ENCODE measurements at regions not wholly inside any gene's neighbourhood (a gene's known extent, or its start where the extent isn't known, plus 50 kb on each side); places are given as distances from the start of the nearest gene placed in this dataset.

DNA sequence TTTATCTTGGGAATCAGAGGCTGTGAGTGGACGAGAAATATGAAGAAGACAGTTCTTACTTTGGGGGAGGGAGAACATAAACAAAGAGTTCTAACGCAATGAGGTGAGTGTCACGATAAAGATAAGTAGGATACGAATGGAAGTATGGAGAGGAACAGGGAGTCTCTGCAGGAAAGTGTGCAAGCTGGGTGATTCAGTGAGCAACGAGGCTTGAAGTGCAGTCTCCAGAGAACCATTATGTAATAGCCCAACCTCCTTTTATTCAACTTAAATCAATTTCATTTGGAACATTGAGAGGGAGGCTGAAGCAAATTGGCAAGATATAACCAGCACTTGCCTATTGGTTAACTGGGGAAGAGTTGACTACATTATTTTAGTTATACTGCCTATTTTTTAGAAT lies 99.3 kb upstream of the PLD5 start:
- H3K4me3 ChIP-seq = no peak overlapping the region
- TF ChIP-seq, protein P1, sequence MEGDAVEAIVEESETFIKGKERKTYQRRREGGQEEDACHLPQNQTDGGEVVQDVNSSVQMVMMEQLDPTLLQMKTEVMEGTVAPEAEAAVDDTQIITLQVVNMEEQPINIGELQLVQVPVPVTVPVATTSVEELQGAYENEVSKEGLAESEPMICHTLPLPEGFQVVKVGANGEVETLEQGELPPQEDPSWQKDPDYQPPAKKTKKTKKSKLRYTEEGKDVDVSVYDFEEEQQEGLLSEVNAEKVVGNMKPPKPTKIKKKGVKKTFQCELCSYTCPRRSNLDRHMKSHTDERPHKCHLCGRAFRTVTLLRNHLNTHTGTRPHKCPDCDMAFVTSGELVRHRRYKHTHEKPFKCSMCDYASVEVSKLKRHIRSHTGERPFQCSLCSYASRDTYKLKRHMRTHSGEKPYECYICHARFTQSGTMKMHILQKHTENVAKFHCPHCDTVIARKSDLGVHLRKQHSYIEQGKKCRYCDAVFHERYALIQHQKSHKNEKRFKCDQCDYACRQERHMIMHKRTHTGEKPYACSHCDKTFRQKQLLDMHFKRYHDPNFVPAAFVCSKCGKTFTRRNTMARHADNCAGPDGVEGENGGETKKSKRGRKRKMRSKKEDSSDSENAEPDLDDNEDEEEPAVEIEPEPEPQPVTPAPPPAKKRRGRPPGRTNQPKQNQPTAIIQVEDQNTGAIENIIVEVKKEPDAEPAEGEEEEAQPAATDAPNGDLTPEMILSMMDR (IDR thresholded peaks at IDR 0.05) = no peak
- TF ChIP-seq POLR2AphosphoS5 (IDR thresholded peaks at IDR 0.05) (no peak), EP300 (IDR thresholded peaks at IDR 0.05) (no peak), POLR2A (IDR thresholded peaks at IDR 0.05) (no peak)
- H3K27ac ChIP-seq = no peak overlapping the region
- no peaks in the 10 kb centered on the region for H3K4me1 ChIP-seq
- no peaks in the 10 kb centered on the region for H3K9me3 ChIP-seq
- no peaks in the 10 kb centered on the region for H3K27me3 ChIP-seq
- DNase-seq (no peak), ATAC-seq (ENCODE audit: low FRiP score in 2 of 2) (no peak)
- H3K36me3 ChIP-seq = no peaks in the 10 kb centered on the region
- WGBS, 2 donors = 48 to 53% methylated on average over 5 of the region's 5 CpGs

- Histone ChIP-seq H3K27me3 (no peaks in the 10 kb centered on the region), H3K9me3 (no peaks in the 10 kb centered on the region), H3K4me1 (no peaks in the 10 kb centered on the region), H3K36me3 (no peaks in the 10 kb centered on the region), H3K27ac (no peak overlapping the region), H3K4me3 (no peak overlapping the region)
- TF ChIP-seq, protein P1 (IDR thresholded peaks at IDR 0.05) = no peak
- TF ChIP-seq POLR2AphosphoS5 (IDR thresholded peaks at IDR 0.05) (no peak), POLR2A (IDR thresholded peaks at IDR 0.05) (no peak), EP300 (IDR thresholded peaks at IDR 0.05) (no peak)
- ATAC-seq (ENCODE audit: low FRiP score in 2 of 2) (no peak), DNase-seq (no peak)
- 51 to 53% methylated on average over 4 of the region's 4 CpGs for WGBS, 2 donors
Measured at GRCh38 chr1:242623119-242623518, 98.6 kb upstream of the PLD5 start.

DNA sequence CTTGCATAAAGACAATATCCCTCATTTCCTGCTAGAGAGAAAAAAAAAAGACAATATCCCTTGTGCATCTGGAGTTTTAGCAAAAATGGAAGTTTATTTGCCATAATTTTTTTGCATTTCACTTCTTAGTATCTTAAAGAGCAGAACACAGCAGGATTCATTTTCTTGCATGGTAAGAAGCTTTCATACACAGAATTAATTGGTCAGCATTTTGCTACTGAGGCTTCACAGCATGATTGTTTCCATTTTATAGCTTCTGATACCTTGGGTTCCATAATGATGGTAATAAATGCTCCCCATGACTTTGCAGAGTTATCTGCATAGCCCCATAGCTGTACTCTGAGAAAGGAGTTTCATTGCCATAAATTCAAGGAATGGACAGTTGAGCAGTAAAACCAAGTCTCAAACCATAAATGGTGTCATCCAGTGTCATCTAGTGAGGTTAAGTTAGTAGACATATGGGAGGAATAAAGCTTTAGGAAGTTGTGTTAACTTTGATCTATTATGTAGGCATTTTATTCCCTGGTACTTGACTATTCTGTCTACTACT lies 88.8 kb upstream of the PLD5 start:
- DNase-seq = no peak
- no peaks in the 10 kb centered on the region for H3K9me3 ChIP-seq
- H3K4me1 ChIP-seq = no peaks in the 10 kb centered on the region
- H3K27ac ChIP-seq = no peak overlapping the region
- no peaks in the 10 kb centered on the region for H3K36me3 ChIP-seq
- ATAC-seq (ENCODE audit: low FRiP score in 2 of 2) = no peak
- H3K27me3 ChIP-seq = no peaks in the 10 kb centered on the region
- TF ChIP-seq POLR2A (IDR thresholded peaks at IDR 0.05) = no peak
- TF ChIP-seq, protein P1 (IDR thresholded peaks at IDR 0.05) = no peak
- no peak for TF ChIP-seq POLR2AphosphoS5 (IDR thresholded peaks at IDR 0.05)
- TF ChIP-seq EP300 (IDR thresholded peaks at IDR 0.05) = no peak
- H3K4me3 ChIP-seq = no peak overlapping the region

GRCh38 chr1:242610209-242610608 lies 85.7 kb upstream of the PLD5 start:
- ATAC-seq (ENCODE audit: low FRiP score in 2 of 2) (no peak), DNase-seq (no peak)
- Histone ChIP-seq H3K4me3 (no peak overlapping the region), H3K36me3 (no peaks in the 10 kb centered on the region), H3K4me1 (no peaks in the 10 kb centered on the region), H3K9me3 (no peaks in the 10 kb centered on the region), H3K27ac (no peak overlapping the region), H3K27me3 (no peaks in the 10 kb centered on the region)
- no peak for TF ChIP-seq POLR2AphosphoS5 (IDR thresholded peaks at IDR 0.05)
- peak in 1 of 4 donors; percentile 52 for TF ChIP-seq EP300 (IDR thresholded peaks at IDR 0.05)
- WGBS, 2 donors = 38 to 66% methylated on average over 3 of the region's 3 CpGs

- Histone ChIP-seq H3K9me3 (no peaks in the 10 kb centered on the region), H3K36me3 (no peaks in the 10 kb centered on the region), H3K27ac (no peak overlapping the region), H3K4me3 (no peak overlapping the region), H3K4me1 (no peaks in the 10 kb centered on the region), H3K27me3 (no peaks in the 10 kb centered on the region)
- ATAC-seq (ENCODE audit: low FRiP score in 2 of 2) (no peak), DNase-seq (no peak)
- 66 to 70% methylated on average over 3 of the region's 3 CpGs for whole genome bisulfite sequencing, 2 donors
- no peak for TF ChIP-seq POLR2AphosphoS5 (IDR thresholded peaks at IDR 0.05)
- TF ChIP-seq, protein P1 (IDR thresholded peaks at IDR 0.05) = no peak
- no peak for TF ChIP-seq EP300 (IDR thresholded peaks at IDR 0.05)
- no peak for TF ChIP-seq POLR2A (IDR thresholded peaks at IDR 0.05)
Measured at GRCh38 chr1:242605521-242605920, 81.0 kb upstream of the PLD5 start.

Measured in upper lobe of left lung (tissue), 6 donors.